Fibroblast of the aortic adventitia (primary cell): ENCODE measurements at regions not wholly inside any gene's neighbourhood (a gene's known extent, or its start where the extent isn't known, plus 50 kb on each side); places are given as distances from the start of the nearest gene placed in this dataset.
"Not testable (repeated sequence)": the region's sequence is repeated elsewhere in the genome, so short reads cannot be mapped to it uniquely, and the experiment has no call there.

Experiments
- DNase-seq: peaks from one replicate; pipeline ENCODE4 v3.0.0-alpha.2; 2010; ENCODE audit warnings: low read depth
- H3K4me3 ChIP-seq: 2 replicates; pipeline ENCODE4 v1.5.1; 2011; ENCODE audit warnings: low read depth, mild to moderate bottlenecking, control low read depth, low read length, moderate library complexity
- CTCF ChIP-seq: IDR thresholded peaks from 2 replicates; pipeline ENCODE4 v1.5.1; 2011; ENCODE audit warnings: mild to moderate bottlenecking, low read length, control low read depth, inconsistent platforms; ENCODE audit not compliant: insufficient read depth

GRCh38 chr13:50426927-50427326, 411.7 kb downstream of the KCNRG start:
- no peak for DNase-seq
- TF ChIP-seq CTCF = no peak
- no peak overlapping the region for H3K4me3 ChIP-seq

GRCh38 chr13:50427511-50427910, 412.3 kb downstream of the KCNRG start:
- DNase-seq, H3K4me3 ChIP-seq: not testable (repeated sequence)

- no peak for DNase-seq
- H3K4me3 ChIP-seq = no peak overlapping the region
- no peak for TF ChIP-seq CTCF
These were observed 413.1 kb downstream of the KCNRG start for GRCh38 chr13:50428183-50428877.

GRCh38 chr13:50435011-50435410, 408.5 kb downstream of the DLEU7 start:
- H3K4me3 ChIP-seq = no peak overlapping the region
- DNase-seq = no peak
- no peak for TF ChIP-seq CTCF

GRCh38 chr13:50437252-50437651, 406.2 kb downstream of the DLEU7 start:
- TF ChIP-seq CTCF = no peak
- DNase-seq = no peak

GRCh38 chr13:50438351-50438750, 405.1 kb downstream of the DLEU7 start:
- H3K4me3 ChIP-seq = no peak overlapping the region
- TF ChIP-seq CTCF = no peak
- DNase-seq = no peak

More at GRCh38 chr13:50437252-50437651, 406.2 kb downstream of the DLEU7 start:
- no peak overlapping the region for H3K4me3 ChIP-seq

- DNase-seq = no peak
- H3K4me3 ChIP-seq = no peak overlapping the region
- TF ChIP-seq CTCF = no peak
These were observed 402.4 kb downstream of the DLEU7 start for GRCh38 chr13:50441130-50441529.
